ENCODE measurements at regions not wholly inside any gene's neighbourhood (a gene's known extent, or its start where the extent isn't known, plus 50 kb on each side); places are given as distances from the start of the nearest gene placed in this dataset.
"Not testable (repeated sequence)": the region's sequence is repeated elsewhere in the genome, so short reads cannot be mapped to it uniquely, and the experiment has no call there.

GRCh38 chr14:85146779-85147178 is 383.2 kb upstream of the FLRT2 start:
- no peak for DNase-seq (ENCODE audit: low spot score)

DNA sequence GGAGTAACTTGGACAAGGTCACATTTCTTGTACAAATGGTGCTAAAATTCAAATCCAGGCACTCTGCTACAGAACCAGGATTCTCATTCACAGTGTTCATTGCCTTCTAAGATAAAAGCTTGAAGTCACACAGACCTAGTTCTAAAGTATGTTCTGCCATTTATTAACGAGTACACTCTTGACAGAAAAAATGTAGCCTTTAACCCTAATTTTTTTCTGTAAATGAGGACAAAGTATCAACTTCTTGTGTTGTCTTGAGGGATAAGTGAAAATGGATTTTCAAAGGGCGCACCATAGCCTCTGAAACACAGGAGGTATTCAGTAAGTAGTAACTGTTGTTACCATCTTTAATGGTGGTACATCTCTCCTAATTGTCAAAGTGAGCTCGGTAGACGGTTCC is 379.8 kb upstream of the FLRT2 start:
- no peak for DNase-seq (ENCODE audit: low spot score)

DNA sequence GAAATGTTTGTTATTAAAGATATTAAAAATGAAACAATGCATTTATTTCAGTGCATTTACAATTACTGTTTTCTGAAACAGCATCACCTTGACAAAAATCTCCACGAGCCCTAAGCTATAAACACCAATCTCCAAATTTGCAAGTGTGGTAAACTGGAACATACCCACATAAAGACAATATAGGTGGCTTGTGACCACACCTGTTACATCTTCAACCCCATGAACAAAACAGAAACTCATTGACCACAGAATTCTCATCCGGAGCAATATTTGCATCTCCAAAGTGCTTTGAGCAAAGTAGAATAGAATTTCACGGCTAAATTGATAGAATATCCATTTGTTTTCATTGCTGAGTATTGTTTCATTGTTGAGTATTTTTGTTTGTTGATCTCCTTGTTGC is 375.2 kb upstream of the FLRT2 start:
- DNase-seq (ENCODE audit: low spot score), result no peak

GRCh38 chr14:85156319-85156718 is 373.6 kb upstream of the FLRT2 start:
- no peak for DNase-seq (ENCODE audit: low spot score)

DNA sequence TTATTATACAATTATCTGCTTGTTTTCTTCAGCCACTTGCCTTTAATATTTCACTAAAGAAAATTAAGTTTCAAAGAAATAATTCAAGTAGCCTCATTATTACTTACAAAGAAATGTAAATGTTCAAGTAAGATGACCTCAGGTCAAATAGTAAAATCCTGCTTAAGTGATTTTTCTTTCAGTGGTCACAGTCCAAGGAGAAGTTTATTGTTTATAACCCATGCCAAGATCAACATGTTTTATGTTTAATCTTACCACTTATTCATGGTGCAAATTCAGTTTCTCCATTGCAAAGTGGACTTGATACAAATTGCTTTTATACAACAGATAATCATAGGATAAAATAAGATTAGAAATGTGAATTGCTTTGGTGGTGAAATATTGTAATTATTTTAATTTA is 370.2 kb upstream of the FLRT2 start:
- no peak for DNase-seq (ENCODE audit: low spot score)

DNA sequence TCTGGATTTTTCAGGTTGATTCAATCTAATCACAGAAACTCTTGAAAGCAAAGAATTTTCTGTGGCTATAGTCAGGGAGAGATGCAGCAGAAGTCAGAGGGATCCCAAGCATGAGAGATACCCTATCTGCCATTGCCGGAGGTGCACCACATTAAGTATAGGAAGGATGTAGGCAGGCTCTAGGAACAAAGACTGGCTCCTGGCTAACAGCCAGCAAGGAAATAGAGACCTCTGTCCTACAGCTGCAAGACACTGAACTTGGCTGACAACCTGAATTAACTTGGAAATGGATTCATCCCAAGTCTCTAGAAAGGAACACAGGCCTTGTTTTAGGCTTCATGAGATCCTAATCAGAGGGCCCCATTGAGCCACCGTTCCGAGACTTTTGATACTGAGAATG is 364.9 kb upstream of the FLRT2 start:
- DNase-seq (ENCODE audit: low spot score), result peak; percentile 20

DNA sequence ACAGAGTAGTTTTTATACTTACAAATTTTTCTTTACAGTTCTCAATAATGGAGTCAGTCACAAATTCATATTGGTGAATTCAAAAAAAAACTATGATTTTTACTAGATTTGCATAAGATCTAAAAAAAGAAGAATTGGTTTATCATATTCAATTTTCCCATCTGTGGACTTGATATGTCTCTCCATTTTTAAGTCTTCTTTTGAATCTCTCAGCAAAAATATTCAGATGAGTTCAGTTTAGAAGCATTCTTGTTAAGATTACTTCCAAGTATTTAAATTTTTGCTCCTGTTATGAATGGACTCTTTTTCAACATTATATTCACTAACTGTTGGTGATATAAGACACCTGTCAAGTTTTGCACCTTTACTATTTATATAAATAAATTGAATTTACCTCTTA is 360.6 kb upstream of the FLRT2 start:
- no peak for DNase-seq (ENCODE audit: low spot score)

DNA sequence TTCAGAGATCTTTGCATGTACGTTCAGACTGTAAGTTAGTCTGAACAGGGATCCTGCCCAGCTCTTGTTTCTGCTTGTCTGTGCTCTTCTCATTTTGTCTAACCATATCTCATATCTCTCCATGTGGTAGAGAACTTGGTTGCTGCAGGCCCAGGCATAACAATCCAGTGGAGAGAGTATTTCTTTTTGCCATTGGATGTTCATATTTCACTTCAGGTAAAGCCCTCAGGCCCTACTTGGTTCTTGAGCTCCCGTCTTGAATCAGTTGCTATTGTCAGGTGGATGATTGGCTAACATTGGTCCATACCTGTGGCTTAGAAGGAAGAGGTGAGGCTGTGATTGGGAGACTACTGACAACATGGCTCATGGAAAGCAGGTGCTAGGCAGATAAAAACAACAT is 357.7 kb upstream of the FLRT2 start:
- DNase-seq (ENCODE audit: low spot score), result no peak

DNA sequence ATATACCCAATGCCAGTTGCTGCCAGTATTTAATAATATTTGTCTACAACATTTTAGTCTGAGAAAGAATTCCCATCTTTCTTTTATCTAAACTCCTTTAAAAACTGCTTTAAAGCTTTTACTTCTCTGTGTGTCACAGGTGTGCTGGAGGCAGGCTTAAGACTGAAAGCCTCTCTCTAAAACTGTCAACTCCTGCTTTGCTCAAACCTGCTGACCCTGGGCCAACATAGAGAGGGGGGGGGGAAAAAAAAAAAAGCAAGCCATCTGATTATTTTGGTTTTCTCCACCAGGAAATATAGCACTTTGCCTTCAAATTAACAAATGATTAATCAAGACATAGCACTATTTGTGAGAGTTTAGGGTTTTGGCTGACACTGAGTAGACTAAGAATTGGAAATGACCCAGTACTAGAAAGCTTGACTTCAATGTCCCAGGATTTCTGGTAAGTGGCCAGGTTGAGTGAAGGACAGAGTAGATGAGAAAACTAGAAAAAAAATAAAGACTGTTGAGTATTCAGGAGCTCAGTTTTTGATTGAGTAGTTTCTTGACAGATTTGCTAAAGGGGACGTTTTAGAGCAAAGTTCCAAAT is 357.0 kb upstream of the FLRT2 start:
- no peak for DNase-seq (ENCODE audit: low spot score)

DNA sequence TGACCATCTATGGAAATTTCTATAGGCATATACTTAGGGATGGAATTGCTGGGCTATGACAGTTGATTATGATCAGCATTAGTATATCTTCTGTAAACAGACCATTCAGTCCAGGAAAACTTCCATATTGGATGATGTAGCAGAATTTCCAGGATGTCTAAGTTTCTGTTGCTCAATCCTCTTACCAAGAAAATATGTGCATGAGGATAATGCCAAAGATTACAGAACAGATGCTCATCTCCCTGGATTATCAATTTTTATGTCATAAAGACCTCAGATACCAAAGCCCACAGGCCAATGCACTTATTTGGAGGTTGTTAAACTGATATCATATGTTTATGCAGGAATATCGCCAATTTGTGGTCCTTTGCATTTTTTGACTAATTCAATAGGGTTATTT is 354.4 kb upstream of the FLRT2 start:
- DNase-seq (ENCODE audit: low spot score), result no peak

- no peak for DNase-seq (ENCODE audit: low spot score)
These were observed 351.1 kb upstream of the FLRT2 start for GRCh38 chr14:85178864-85179263.

DNA sequence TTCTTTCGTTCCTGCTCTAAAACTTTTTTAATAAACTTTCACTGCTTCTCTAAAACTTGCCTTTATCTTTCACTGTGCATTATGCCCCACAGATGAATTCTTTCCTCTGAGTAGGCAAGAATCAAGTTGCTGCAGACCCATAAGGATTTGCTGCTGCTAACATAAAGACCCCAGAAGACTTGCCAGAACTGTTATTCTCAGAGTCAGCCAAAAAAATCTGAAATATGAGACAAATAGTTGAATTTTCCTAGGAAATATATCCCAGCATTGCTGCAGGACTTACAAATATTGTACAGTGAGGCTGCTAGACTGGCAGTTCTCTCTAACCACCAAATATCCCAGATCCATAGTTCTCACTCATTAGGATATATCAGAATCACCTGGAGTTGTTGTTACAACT is 349.1 kb upstream of the FLRT2 start:
- no peak for DNase-seq (ENCODE audit: low spot score)

GRCh38 chr14:85182282-85182681 is 347.7 kb upstream of the FLRT2 start:
- DNase-seq (ENCODE audit: low spot score), result no peak

GRCh38 chr14:85186082-85186481 is 343.9 kb upstream of the FLRT2 start:
- DNase-seq (ENCODE audit: low spot score), result no peak

GRCh38 chr14:85187521-85187920 is 342.4 kb upstream of the FLRT2 start:
- DNase-seq (ENCODE audit: low spot score), result no peak

DNA sequence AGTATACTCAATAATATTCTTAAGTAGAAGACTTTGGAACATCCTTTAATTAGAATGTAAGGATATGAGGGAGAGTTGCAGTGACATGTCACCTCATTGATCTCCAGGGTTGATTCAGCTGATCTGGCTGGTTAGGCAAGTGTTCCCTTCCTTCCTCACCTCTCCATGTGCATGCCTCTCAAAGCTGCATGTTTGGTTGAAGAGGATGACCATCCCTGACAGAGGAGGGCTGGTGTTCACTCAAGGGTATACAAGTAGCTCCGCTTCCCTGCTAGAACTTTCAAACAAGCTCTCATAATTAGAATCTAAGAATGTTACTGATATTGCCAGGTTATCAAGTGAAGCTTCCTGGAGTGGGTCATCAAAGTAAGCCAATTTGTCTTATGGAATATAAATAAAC is 341.1 kb upstream of the FLRT2 start:
- no peak for DNase-seq (ENCODE audit: low spot score)

GRCh38 chr14:85189253-85189652 is 340.7 kb upstream of the FLRT2 start:
- DNase-seq (ENCODE audit: low spot score), result not testable (repeated sequence)

- no peak for DNase-seq (ENCODE audit: low spot score)
These were observed 339.7 kb upstream of the FLRT2 start for GRCh38 chr14:85190251-85190650.

DNA sequence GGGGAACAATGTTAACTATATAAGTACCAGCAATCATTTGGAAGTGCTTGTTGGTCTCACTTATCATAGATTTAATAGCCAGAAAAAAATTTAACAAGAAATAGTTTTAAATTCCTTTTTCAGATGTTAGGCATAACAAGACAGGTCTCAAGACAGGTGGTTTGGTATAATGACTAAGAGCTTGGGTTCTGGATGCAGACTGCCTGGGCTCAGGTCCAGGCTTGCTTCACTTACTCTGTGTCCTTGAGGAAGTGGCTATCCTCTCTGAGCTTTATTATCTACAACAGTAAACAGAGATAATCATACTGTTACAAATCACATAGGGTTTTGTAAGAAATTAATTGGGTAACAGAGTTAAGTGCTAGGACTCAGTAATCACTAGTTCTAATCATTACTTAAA is 338.0 kb upstream of the FLRT2 start:
- DNase-seq (ENCODE audit: low spot score), result no peak

GRCh38 chr14:85195872-85196477 is 334.0 kb upstream of the FLRT2 start:
- DNase-seq (ENCODE audit: low spot score), result peak; percentile 3

GRCh38 chr14:85198001-85198400 is 331.9 kb upstream of the FLRT2 start:
- no peak for DNase-seq (ENCODE audit: low spot score)

DNA sequence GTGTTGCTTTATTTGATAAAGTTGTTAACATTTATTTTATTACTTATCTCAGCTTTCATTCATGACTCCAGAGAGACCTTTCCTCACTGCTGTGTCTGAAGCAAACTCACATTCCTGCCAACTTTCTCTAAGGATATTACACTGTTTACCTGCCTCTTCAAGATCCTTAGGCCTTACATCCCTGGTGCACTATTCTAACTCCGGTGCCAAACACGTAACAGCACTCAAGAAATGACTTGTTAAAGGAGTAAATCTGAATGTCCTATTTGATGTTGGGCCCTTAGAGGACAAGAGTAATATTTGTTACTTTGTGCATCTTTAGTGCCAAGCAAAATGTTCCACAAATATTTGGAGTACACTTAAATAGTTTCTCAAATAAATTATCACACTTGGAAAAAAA is 324.1 kb upstream of the FLRT2 start:
- no peak for DNase-seq (ENCODE audit: low spot score)

DNA sequence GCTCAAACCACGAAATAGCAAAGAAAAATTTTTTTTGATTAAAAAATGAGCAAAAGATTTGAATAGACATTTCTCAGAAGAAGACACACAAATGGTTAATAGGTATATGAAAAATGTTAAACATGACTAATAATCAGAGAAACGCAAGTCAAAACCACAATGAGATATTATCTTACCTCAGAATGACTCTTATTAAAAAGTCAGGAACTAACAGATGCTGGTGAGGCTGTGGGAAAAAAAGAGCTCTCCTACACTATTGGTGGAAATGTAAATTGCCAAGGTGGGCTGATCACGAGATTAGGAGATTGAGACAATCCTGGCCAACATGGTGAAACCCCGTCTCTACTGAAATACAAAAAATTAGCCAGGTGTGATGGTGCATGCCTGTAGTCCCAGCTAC is 315.5 kb upstream of the FLRT2 start:
- no peak for DNase-seq (ENCODE audit: low spot score)

DNA sequence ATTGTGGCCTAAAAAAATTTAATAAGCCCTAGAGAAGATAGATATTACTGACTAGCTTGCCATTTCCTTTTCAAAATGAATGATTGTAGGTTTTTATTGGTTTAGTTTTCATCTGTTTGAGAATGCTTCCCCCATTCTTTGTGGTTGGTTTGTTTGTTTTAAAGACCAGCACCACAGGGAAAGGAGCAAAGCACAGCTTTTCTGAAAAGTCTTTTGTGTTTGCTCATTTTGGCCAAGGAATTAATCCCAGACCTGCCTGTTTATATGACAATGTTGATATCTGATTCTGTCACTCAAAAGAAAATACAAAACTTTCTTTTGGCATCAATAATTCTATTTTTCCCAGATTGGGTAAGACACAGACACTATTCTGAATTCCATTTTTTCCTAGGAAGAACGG is 312.5 kb upstream of the FLRT2 start:
- no peak for DNase-seq (ENCODE audit: low spot score)

DNA sequence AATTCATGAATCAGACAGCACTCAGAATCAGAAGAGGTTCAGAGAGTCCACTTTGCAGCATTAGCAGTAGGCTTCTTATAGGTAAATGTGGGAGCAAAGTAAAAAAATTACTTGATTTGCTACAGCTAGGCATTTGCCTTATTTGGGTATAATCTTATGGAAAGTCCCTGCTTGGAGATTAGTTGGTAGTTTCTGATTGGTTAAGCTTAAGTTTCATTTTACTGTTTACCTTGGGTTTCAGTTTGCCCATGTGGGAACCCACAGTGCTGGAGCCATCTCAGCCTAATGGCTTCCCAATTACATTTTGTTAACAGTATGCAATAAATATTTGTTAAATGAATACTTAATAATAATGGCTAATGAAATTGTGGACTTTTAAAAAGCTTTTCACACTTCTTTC is 311.0 kb upstream of the FLRT2 start:
- DNase-seq (ENCODE audit: low spot score), result no peak
